ENCODE measurements at regions not wholly inside any gene's neighbourhood (a gene's known extent, or its start where the extent isn't known, plus 50 kb on each side); places are given as distances from the start of the nearest gene placed in this dataset.
A peak's percentile ranks its signal among the peaks of the same experiment; 100 is the strongest.

DNA sequence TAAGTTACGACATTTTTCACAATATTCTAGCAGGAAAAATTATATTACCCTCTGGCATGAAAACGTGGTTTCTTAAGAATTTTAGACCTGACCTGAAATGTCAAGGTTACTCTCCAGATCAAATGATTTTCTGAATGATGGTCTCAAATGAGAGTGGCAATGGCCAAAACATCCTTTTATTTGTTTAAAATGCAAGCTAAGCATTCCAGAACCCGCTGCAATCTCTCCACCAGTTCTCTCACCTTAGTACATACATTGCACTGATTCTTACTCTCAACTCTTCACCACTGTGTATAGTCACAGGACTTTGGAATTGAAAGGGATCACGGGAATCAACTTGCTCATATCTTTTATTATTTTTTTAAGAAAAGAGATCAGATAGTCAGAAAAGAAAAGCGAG lies 391.6 kb upstream of the LRATD1 start:
- DNase-seq (ENCODE audit: low spot score): no peak
- Histone ChIP-seq H3K36me3 (ENCODE audit: insufficient read depth) (0 out of 2 replicates have a peak, but pooled peaks cover 4% of the 10 kb centered on the region), H2AFZ (peak overlapping the region; percentile 16; the same call in 1 of the 2 replicates), H3K4me3 (no peak overlapping the region), H3K9me2 (ENCODE audit: insufficient read depth) (peaks cover under 1% of the 10 kb centered on the region; the same call in 1 of the 2 replicates), H3K27ac (ENCODE audit: low read depth) (no peak overlapping the region), H3F3A (replicated peaks; ENCODE audit: low read depth) (no peaks in the 10 kb centered on the region), H3K79me2 (replicated peaks; ENCODE audit: insufficient read depth) (no peaks in the 10 kb centered on the region), H3K4me2 (no peak overlapping the region), H3K27me3 (ENCODE audit: insufficient read depth) (no peaks in the 10 kb centered on the region), H4K20me1 (replicated peaks; ENCODE audit: insufficient read depth) (no peaks in the 10 kb centered on the region), H3K4me1 (ENCODE audit: insufficient read depth) (peaks cover 24% of the 10 kb centered on the region; the same call in 1 of the 2 replicates)
- Mint-ChIP-seq H3K4me3 (no peak overlapping the region), H3K36me3 (ENCODE audit: low read depth) (peaks cover 6% of the 10 kb centered on the region; the same call in 2 of the 3 replicates), H3K9me3 (peaks cover 4% of the 10 kb centered on the region; the same call in 1 of the 3 replicates), H3K27me3 (ENCODE audit: insufficient read depth, low read depth, poor library complexity) (no peaks in the 10 kb centered on the region), H3K4me1 (peaks cover 5% of the 10 kb centered on the region; the same call in 2 of the 3 replicates), H3K27ac (no peak overlapping the region)
- TF ChIP-seq, protein P1, sequence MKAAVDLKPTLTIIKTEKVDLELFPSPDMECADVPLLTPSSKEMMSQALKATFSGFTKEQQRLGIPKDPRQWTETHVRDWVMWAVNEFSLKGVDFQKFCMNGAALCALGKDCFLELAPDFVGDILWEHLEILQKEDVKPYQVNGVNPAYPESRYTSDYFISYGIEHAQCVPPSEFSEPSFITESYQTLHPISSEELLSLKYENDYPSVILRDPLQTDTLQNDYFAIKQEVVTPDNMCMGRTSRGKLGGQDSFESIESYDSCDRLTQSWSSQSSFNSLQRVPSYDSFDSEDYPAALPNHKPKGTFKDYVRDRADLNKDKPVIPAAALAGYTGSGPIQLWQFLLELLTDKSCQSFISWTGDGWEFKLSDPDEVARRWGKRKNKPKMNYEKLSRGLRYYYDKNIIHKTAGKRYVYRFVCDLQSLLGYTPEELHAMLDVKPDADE (IDR thresholded peaks at IDR 0.05): no peak
- no peak for TF ChIP-seq JUNB (IDR thresholded peaks at IDR 0.05; ENCODE audit: unreplicated experiment)
- TF ChIP-seq, protein P2, sequence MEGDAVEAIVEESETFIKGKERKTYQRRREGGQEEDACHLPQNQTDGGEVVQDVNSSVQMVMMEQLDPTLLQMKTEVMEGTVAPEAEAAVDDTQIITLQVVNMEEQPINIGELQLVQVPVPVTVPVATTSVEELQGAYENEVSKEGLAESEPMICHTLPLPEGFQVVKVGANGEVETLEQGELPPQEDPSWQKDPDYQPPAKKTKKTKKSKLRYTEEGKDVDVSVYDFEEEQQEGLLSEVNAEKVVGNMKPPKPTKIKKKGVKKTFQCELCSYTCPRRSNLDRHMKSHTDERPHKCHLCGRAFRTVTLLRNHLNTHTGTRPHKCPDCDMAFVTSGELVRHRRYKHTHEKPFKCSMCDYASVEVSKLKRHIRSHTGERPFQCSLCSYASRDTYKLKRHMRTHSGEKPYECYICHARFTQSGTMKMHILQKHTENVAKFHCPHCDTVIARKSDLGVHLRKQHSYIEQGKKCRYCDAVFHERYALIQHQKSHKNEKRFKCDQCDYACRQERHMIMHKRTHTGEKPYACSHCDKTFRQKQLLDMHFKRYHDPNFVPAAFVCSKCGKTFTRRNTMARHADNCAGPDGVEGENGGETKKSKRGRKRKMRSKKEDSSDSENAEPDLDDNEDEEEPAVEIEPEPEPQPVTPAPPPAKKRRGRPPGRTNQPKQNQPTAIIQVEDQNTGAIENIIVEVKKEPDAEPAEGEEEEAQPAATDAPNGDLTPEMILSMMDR (conservative IDR thresholded peaks at IDR 0.05; ENCODE audit: low read depth in 2 of 2): no peak
- TF ChIP-seq CREB1 (CRISPR knock-in tag; IDR thresholded peaks at IDR 0.05; ENCODE audit: low read depth): no peak
- TF ChIP-seq, protein P3, sequence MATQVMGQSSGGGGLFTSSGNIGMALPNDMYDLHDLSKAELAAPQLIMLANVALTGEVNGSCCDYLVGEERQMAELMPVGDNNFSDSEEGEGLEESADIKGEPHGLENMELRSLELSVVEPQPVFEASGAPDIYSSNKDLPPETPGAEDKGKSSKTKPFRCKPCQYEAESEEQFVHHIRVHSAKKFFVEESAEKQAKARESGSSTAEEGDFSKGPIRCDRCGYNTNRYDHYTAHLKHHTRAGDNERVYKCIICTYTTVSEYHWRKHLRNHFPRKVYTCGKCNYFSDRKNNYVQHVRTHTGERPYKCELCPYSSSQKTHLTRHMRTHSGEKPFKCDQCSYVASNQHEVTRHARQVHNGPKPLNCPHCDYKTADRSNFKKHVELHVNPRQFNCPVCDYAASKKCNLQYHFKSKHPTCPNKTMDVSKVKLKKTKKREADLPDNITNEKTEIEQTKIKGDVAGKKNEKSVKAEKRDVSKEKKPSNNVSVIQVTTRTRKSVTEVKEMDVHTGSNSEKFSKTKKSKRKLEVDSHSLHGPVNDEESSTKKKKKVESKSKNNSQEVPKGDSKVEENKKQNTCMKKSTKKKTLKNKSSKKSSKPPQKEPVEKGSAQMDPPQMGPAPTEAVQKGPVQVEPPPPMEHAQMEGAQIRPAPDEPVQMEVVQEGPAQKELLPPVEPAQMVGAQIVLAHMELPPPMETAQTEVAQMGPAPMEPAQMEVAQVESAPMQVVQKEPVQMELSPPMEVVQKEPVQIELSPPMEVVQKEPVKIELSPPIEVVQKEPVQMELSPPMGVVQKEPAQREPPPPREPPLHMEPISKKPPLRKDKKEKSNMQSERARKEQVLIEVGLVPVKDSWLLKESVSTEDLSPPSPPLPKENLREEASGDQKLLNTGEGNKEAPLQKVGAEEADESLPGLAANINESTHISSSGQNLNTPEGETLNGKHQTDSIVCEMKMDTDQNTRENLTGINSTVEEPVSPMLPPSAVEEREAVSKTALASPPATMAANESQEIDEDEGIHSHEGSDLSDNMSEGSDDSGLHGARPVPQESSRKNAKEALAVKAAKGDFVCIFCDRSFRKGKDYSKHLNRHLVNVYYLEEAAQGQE (IDR thresholded peaks at IDR 0.05; ENCODE audit: unreplicated experiment): no peak
- TF ChIP-seq NANOG (IDR thresholded peaks at IDR 0.05; ENCODE audit: borderline replicate concordance): no peak
- no peak for TF ChIP-seq EZH2 (IDR thresholded peaks at IDR 0.05; ENCODE audit: low read depth, unreplicated experiment)
- no peak for TF ChIP-seq ZNF114 (CRISPR knock-in tag; IDR thresholded peaks at IDR 0.05)
- no peak for TF ChIP-seq STAT1 (IDR thresholded peaks at IDR 0.05; ENCODE audit: unreplicated experiment)
- no peak for TF ChIP-seq ZNF331 (CRISPR knock-in tag; IDR thresholded peaks at IDR 0.05; ENCODE audit: low read depth)
- TF ChIP-seq EZH2phosphoT487 (IDR thresholded peaks at IDR 0.05; ENCODE audit: unreplicated experiment): no peak
- TF ChIP-seq, protein P4, sequence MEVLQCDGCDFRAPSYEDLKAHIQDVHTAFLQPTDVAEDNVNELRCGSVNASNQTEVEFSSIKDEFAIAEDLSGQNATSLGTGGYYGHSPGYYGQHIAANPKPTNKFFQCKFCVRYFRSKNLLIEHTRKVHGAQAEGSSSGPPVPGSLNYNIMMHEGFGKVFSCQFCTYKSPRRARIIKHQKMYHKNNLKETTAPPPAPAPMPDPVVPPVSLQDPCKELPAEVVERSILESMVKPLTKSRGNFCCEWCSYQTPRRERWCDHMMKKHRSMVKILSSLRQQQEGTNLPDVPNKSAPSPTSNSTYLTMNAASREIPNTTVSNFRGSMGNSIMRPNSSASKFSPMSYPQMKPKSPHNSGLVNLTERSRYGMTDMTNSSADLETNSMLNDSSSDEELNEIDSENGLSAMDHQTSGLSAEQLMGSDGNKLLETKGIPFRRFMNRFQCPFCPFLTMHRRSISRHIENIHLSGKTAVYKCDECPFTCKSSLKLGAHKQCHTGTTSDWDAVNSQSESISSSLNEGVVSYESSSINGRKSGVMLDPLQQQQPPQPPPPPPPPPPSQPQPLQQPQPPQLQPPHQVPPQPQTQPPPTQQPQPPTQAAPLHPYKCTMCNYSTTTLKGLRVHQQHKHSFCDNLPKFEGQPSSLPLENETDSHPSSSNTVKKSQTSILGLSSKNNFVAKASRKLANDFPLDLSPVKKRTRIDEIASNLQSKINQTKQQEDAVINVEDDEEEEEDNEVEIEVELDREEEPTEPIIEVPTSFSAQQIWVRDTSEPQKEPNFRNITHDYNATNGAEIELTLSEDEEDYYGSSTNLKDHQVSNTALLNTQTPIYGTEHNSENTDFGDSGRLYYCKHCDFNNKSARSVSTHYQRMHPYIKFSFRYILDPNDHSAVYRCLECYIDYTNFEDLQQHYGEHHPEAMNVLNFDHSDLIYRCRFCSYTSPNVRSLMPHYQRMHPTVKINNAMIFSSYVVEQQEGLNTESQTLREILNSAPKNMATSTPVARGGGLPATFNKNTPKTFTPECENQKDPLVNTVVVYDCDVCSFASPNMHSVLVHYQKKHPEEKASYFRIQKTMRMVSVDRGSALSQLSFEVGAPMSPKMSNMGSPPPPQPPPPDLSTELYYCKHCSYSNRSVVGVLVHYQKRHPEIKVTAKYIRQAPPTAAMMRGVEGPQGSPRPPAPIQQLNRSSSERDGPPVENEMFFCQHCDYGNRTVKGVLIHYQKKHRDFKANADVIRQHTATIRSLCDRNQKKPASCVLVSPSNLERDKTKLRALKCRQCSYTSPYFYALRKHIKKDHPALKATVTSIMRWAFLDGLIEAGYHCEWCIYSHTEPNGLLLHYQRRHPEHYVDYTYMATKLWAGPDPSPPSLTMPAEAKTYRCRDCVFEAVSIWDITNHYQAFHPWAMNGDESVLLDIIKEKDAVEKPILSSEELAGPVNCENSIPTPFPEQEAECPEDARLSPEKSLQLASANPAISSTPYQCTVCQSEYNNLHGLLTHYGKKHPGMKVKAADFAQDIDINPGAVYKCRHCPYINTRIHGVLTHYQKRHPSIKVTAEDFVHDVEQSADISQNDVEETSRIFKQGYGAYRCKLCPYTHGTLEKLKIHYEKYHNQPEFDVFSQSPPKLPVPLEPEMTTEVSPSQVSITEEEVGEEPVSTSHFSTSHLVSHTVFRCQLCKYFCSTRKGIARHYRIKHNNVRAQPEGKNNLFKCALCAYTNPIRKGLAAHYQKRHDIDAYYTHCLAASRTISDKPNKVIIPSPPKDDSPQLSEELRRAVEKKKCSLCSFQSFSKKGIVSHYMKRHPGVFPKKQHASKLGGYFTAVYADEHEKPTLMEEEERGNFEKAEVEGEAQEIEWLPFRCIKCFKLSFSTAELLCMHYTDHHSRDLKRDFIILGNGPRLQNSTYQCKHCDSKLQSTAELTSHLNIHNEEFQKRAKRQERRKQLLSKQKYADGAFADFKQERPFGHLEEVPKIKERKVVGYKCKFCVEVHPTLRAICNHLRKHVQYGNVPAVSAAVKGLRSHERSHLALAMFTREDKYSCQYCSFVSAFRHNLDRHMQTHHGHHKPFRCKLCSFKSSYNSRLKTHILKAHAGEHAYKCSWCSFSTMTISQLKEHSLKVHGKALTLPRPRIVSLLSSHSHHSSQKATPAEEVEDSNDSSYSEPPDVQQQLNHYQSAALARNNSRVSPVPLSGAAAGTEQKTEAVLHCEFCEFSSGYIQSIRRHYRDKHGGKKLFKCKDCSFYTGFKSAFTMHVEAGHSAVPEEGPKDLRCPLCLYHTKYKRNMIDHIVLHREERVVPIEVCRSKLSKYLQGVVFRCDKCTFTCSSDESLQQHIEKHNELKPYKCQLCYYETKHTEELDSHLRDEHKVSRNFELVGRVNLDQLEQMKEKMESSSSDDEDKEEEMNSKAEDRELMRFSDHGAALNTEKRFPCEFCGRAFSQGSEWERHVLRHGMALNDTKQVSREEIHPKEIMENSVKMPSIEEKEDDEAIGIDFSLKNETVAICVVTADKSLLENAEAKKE (CRISPR knock-in tag; IDR thresholded peaks at IDR 0.05): no peak
- no peak for TF ChIP-seq POLR2AphosphoS5 (IDR thresholded peaks at IDR 0.05; ENCODE audit: low read depth)
- ATAC-seq: no peak
